Stimulated activated CD8-positive, alpha-beta memory T cell treated with anti-CD3 and anti-CD28 coated beads, Interleukin-7, amount 100 ng/mL, for 24 hours (primary cell): ENCODE measurements at regions not wholly inside any gene's neighbourhood (a gene's known extent, or its start where the extent isn't known, plus 50 kb on each side); places are given as distances from the start of the nearest gene placed in this dataset.
"Not testable (repeated sequence)": the region's sequence is repeated elsewhere in the genome, so short reads cannot be mapped to it uniquely, and the experiment has no call there.

ENCODE experiments used
- DNase-seq: peaks from one replicate; pipeline ENCODE4 v3.0.0-alpha.2; 2020; ENCODE audit warnings: low read depth

DNA sequence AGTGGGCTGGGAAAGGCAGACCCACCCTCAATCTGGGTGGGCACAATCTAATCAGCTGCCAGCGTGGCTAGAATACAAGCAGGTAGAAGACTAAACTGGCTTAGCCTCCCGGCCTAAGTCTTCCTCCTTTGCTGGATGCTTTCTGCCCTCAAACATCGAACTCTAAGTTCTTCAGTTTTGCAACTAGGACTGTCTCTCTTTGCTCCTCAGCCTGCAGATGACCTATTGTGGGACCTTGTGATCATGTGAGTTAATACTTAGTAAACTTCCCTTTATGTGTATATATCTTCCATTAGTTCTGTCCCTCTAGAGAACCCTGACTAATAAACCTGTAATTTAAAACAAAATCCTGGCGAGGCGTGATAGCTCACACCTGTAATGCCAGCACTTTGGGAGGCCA lies 51.8 kb upstream of the SLC39A8 start:
- not testable (repeated sequence) for DNase-seq

GRCh38 chr4:102399021-102399420 lies 53.7 kb upstream of the SLC39A8 start:
- no peak for DNase-seq

DNA sequence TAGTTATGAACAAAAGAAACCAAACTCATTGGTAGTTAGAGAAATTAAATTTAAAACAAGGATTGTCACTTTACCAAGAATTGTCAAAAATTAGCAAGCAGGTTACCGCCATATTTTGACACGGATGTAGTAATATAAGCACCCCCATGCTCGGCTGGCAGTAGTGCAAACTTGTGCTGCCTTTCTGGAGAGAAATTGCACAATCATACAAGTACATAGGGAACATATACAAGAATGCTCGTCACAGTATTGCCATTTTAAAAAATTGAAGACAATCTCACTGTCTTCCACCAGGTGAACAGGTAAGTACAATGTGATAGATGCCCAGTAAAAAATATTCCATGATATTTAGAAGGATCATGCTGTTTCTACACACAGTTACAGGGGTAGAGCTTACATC lies 55.6 kb upstream of the SLC39A8 start:
- no peak for DNase-seq

DNA sequence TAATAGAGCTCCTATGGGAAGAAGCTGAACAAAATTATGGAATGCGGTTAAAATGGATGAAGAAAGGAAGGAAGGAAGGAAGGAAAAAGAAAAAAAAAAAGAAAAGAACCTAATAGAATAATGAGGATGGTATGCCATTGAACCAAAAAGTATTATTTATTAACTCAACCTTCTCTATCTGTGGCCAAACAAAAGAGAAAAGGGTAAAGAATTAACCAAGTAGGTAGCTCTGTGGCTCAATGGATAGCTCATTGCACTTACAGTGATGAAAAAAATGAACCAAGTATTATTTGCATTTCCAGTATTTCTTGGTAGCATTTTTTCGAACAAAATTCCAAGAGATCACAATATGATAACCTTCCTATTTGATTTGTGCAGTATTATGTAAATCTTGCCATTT lies 56.9 kb upstream of the SLC39A8 start:
- DNase-seq = no peak

DNA sequence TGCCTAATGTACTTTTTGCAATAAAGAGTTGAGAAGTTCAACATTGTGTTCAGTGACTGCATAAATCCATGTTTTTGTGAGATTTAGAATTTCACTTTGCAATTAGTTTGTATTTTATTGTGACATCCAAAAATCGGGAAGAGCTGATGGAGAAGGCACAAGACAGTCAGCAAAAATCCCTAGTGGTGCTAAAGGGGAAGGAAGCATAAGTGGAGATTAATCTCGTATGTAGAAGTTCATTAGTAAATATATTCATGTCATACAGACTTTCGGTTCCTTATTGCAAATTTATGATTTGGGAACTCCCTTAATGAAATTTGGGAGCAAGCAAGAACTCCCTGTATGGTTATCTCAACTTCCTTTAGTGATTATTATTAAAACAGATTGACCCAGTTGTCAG lies 57.8 kb upstream of the SLC39A8 start:
- no peak for DNase-seq

- DNase-seq = no peak
These were observed 59.2 kb upstream of the SLC39A8 start for GRCh38 chr4:102404431-102404969.

GRCh38 chr4:102405821-102406401 lies 60.6 kb upstream of the SLC39A8 start:
- no peak for DNase-seq

GRCh38 chr4:102410884-102411283 lies 65.6 kb upstream of the SLC39A8 start:
- not testable (repeated sequence) for DNase-seq

- no peak for DNase-seq
These were observed 66.1 kb upstream of the SLC39A8 start for GRCh38 chr4:102411408-102411807.

GRCh38 chr4:102416765-102417164 lies 71.5 kb upstream of the SLC39A8 start:
- DNase-seq = no peak

DNA sequence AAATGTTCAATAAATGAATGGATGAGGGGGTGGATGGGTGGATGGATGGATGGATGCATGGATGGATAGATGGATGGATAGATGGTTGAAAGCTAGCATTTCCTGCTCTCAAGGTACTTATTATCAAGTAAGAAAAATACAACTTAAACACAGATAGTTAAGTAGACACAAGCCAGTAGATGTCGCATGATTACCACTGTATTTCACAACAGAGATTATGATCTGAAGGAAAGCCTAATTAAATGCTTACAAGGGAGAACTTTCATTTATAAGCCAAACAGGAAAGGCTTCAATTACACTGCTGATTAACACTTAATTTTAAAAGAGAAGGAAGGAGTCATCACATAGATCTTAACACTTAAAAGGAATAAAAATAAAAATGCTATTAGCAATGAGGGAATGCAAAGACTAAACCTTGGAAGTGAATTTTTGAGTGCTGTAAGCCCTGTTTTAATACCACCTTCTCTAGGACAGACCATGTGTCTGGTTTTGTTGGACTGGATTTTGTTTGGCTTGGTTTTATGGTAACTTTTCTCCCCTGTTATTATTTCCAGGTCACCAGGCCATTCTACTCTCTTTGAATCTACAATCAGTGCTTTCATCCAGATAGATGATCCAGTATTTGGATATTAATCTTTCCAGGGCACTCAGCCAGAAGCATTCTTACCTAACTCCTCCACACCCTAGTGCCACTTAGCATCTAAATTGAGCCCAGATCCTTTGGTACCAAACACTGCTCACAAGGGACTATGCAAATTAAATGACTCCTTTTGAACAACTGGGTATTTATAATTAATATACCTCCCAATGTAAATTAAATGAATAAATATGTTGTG lies 75.5 kb upstream of the SLC39A8 start:
- no peak for DNase-seq

GRCh38 chr4:102422843-102423242 lies 77.6 kb upstream of the SLC39A8 start:
- DNase-seq = no peak

DNA sequence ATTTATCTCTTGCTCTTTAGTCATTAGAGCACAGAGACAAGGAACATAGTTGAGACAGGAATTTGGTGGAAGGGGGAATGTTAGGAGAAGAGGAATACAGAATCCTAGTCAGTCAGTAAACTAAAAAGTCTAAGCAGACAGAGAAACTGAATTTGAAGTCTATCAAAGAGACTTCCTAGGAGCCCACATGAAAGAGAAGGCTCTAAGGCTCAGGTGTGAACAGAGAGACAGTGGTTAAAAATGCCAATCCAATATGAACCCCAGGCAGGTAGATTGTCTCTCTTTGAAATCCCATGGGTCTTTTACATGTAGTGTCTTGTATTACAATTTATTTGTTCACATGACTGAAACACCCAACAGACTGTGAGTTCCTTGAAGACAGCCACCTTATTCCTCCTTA lies 77.8 kb upstream of the NFKB1 start:
- DNase-seq = no peak

GRCh38 chr4:102427371-102427998 lies 73.7 kb upstream of the NFKB1 start:
- DNase-seq = no peak

DNA sequence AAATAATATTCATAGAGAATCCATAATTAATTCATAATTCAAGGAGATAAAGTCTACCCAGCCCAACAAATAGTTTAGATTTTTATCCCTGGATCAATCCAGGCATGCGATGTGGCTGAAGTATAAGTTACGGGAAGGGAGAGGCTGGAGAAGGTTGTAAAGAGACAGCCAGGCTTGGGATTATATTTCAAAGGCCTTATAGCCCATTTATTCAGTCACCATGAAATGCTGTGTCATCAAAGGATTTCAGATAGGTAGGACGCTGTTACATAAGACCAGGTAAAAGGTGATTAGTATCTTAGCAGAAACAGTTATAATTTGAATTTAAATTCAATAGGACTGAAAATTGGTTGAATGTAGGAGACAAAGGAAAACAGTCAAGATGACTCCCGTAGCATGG lies 73.0 kb upstream of the NFKB1 start:
- DNase-seq = no peak

GRCh38 chr4:102429553-102429952 lies 71.6 kb upstream of the NFKB1 start:
- DNase-seq = no peak

DNA sequence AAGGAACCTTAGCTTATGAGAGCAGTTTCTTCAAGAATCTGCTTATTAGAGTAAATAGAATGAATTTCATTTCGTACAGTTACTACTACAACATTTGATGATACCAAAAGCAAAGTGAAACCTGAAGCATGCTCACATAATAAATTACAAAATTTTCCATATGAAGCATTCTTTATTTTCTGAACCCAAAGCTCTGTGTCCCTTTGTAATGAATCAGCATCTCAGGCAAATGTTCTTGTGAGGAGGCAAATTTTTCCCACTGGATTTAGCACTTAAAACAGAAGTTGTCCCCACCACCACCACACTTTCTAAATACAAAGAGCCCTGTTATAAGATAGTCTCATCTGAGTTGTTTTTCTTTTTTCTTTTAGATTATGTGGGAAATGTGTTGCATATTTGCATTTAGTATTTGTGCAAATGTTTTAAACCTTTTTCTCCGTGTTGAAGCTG lies 70.7 kb upstream of the NFKB1 start:
- no peak for DNase-seq

- DNase-seq = no peak
These were observed 69.6 kb upstream of the NFKB1 start for GRCh38 chr4:102431608-102431961.

DNA sequence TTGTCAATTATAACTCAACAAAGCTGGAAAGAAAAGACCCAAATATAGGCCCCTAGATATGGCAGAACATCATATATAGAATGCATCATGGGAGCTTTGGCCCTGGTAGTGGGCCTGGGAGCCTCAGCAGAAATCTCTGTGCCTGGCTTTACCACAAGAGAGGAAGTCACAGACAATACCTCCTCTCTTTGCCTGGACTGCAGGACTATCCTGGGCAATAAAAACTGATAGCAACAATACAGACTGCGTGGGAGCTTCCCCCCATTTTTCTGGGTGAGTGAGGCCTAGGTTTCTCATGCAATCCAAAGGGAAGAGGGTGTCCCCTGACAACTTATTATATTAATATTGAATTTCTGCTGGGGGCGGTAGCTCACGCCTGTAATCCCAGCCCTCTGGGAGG lies 64.0 kb upstream of the NFKB1 start:
- no peak for DNase-seq

- no peak for DNase-seq
These were observed 62.5 kb upstream of the NFKB1 start for GRCh38 chr4:102438396-102439235.

DNA sequence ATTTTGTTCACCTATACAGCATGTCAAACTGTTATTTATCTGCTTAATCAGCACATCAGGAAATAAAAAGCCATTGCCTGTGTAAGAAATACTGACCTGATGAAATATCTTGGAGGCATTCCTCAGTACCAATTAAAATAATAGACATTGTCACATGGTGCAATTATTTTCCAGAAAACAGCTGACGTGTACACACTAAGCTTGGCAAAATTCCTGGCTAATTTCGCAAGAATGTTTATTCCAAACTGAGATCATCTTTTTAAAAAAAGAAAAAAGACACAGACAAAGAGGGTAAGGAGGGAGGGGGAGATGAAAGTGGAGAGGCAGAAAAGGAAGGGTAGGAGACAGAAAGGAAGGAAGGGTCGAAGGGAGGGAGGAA lies 61.9 kb upstream of the NFKB1 start:
- DNase-seq = no peak

GRCh38 chr4:102439812-102440211 lies 61.3 kb upstream of the NFKB1 start:
- DNase-seq = no peak
